ENCODE measurements at regions not wholly inside any gene's neighbourhood (a gene's known extent, or its start where the extent isn't known, plus 50 kb on each side); places are given as distances from the start of the nearest gene placed in this dataset.

GRCh38 chr12:20197411-20197810 lies 170.9 kb upstream of the PDE3A start:
- no peaks in the 10 kb centered on the region for H3K36me3 ChIP-seq (ENCODE audit: control insufficient read depth in 1 of 2, insufficient read depth in 2 of 2, low read length in 2 of 2)
- no peak overlapping the region for H3K9ac ChIP-seq (ENCODE audit: low read length)
- no peaks in the 10 kb centered on the region for H3K79me2 ChIP-seq (ENCODE audit: insufficient read depth, low read length)
- ATAC-seq (no peak), DNase-seq (ENCODE audit: low read depth, low spot score) (no peak)
- BruUV-seq (replicated peaks) = no TSS peak
- ChIA-PET POLR2A (no interaction called here), RAD21 (ENCODE audit: low non-redundant PET in 1 of 2, low total read pairs in 2 of 2, uncharacterized antibody in 2 of 2, unreplicated experiment in 2 of 2) (no interaction called here), CTCF (no interaction called here)
- intact Hi-C loops (cut with micrococcal nuclease) = no loop called here
- TF ChIP-seq SRF (IDR thresholded peaks at IDR 0.05; ENCODE audit: low read depth) (no peak), CEBPB (IDR thresholded peaks at IDR 0.05; ENCODE audit: low read depth) (no peak), CBX3 (IDR thresholded peaks at IDR 0.05; ENCODE audit: low read depth) (no peak), TCF7L2 (IDR thresholded peaks at IDR 0.05; ENCODE audit: borderline replicate concordance, extremely low read depth, insufficient read depth, insufficient read length) (no peak), ATF3 (IDR thresholded peaks at IDR 0.05) (no peak), POLR2AphosphoS5 (IDR thresholded peaks at IDR 0.05; ENCODE audit: low read depth, low read length) (no peak), EGR1 (IDR thresholded peaks at IDR 0.05; ENCODE audit: low read depth) (no peak), FOSL1 (IDR thresholded peaks at IDR 0.05; ENCODE audit: low read depth) (no peak), YY1 (IDR thresholded peaks at IDR 0.05; ENCODE audit: extremely low read depth, insufficient replicate concordance, low read depth, low read length) (no peak)
- no peak overlapping the region for H2AFZ ChIP-seq (ENCODE audit: low read depth, low read length, poor library complexity, severe bottlenecking)
- no peaks in the 10 kb centered on the region for H4K20me1 ChIP-seq (ENCODE audit: insufficient read depth)
- no peak overlapping the region for H3K4me2 ChIP-seq (ENCODE audit: low read length)
- no peaks in the 10 kb centered on the region for H3K9me3 ChIP-seq (ENCODE audit: control insufficient read depth in 1 of 2, insufficient read depth in 1 of 2, low read depth in 1 of 2, low read length in 2 of 2)
- H3K27ac ChIP-seq (ENCODE audit: low read depth, low read length) = no peak overlapping the region
- no peaks in the 10 kb centered on the region for H3K27me3 ChIP-seq (ENCODE audit: insufficient read depth, low read length)
- no peak overlapping the region for H3K4me3 ChIP-seq (replicated peaks in 1 of 2; ENCODE audit: low read depth in 1 of 2, low read length in 2 of 2)
- H3K4me1 ChIP-seq (ENCODE audit: control insufficient read depth in 1 of 2, insufficient read depth in 2 of 2, low read length in 2 of 2) = no peaks in the 10 kb centered on the region
- H3K9me2 ChIP-seq (ENCODE audit: insufficient read depth) = no peaks in the 10 kb centered on the region

GRCh38 chr12:20199780-20200179 lies 168.6 kb upstream of the PDE3A start:
- ATAC-seq (no peak), DNase-seq (ENCODE audit: low read depth, low spot score) (no peak)
- no TSS peak for BruUV-seq (replicated peaks)
- Histone ChIP-seq H3K79me2 (ENCODE audit: insufficient read depth, low read length) (no peaks in the 10 kb centered on the region), H3K4me1 (ENCODE audit: control insufficient read depth in 1 of 2, insufficient read depth in 2 of 2, low read length in 2 of 2) (no peaks in the 10 kb centered on the region), H4K20me1 (ENCODE audit: insufficient read depth) (no peaks in the 10 kb centered on the region), H2AFZ (ENCODE audit: low read depth, low read length, poor library complexity, severe bottlenecking) (no peak overlapping the region), H3K9ac (ENCODE audit: low read length) (no peak overlapping the region), H3K9me2 (ENCODE audit: insufficient read depth) (no peaks in the 10 kb centered on the region), H3K9me3 (ENCODE audit: control insufficient read depth in 1 of 2, insufficient read depth in 1 of 2, low read depth in 1 of 2, low read length in 2 of 2) (no peaks in the 10 kb centered on the region), H3K27me3 (ENCODE audit: insufficient read depth, low read length) (no peaks in the 10 kb centered on the region), H3K36me3 (ENCODE audit: control insufficient read depth in 1 of 2, insufficient read depth in 2 of 2, low read length in 2 of 2) (no peaks in the 10 kb centered on the region), H3K4me2 (ENCODE audit: low read length) (no peak overlapping the region), H3K4me3 (replicated peaks in 1 of 2; ENCODE audit: low read depth in 1 of 2, low read length in 2 of 2) (no peak overlapping the region), H3K27ac (ENCODE audit: low read depth, low read length) (no peak overlapping the region)
- intact Hi-C loops (cut with micrococcal nuclease) = no loop called here
- ChIA-PET POLR2A (no interaction called here), CTCF (no interaction called here), RAD21 (ENCODE audit: low non-redundant PET in 1 of 2, low total read pairs in 2 of 2, uncharacterized antibody in 2 of 2, unreplicated experiment in 2 of 2) (no interaction called here)
- TF ChIP-seq MAX (IDR thresholded peaks at IDR 0.05) (no peak), RAD21 (IDR thresholded peaks at IDR 0.05; ENCODE audit: low read depth) (no peak), SRF (IDR thresholded peaks at IDR 0.05; ENCODE audit: low read depth) (no peak), EZH2 (IDR thresholded peaks at IDR 0.05) (no peak), SP1 (IDR thresholded peaks at IDR 0.05; ENCODE audit: low read depth) (no peak), SIN3A (IDR thresholded peaks at IDR 0.05; ENCODE audit: low read depth) (no peak), JUND (IDR thresholded peaks at IDR 0.05) (no peak), FOSL1 (IDR thresholded peaks at IDR 0.05; ENCODE audit: low read depth) (no peak), ZNF274 (IDR thresholded peaks at IDR 0.05; ENCODE audit: low read depth, low read length) (no peak), ZBTB33 (IDR thresholded peaks at IDR 0.05; ENCODE audit: extremely low read depth, insufficient replicate concordance, low read length) (no peak), YY1 (IDR thresholded peaks at IDR 0.05; ENCODE audit: extremely low read depth, insufficient replicate concordance, low read depth, low read length) (no peak), ATF3 (IDR thresholded peaks at IDR 0.05) (no peak), EGR1 (IDR thresholded peaks at IDR 0.05; ENCODE audit: low read depth) (no peak), CTCF (IDR thresholded peaks at IDR 0.05 in 2 of 3, conservative IDR thresholded peaks at IDR 0.05 in 1 of 3; ENCODE audit: borderline replicate concordance in 1 of 3, insufficient read depth in 1 of 3, low read depth in 2 of 3, low read length in 2 of 3) (no peak)
